Sigmoid colon (tissue), 6 donors: ENCODE measurements at regions not wholly inside any gene's neighbourhood (a gene's known extent, or its start where the extent isn't known, plus 50 kb on each side); places are given as distances from the start of the nearest gene placed in this dataset.

Source experiments
- DNase-seq: peaks from one replicate; pipeline ENCODE4 v3.0.0-alpha.2; 2019
- H3K27ac ChIP-seq, 4 donors: fragments of 200-600 bp; sonication (generic); one replicate each; pipeline ENCODE4 v1.5.1; 2016 to 2019; ENCODE audit warnings: mild to moderate bottlenecking in 1 of 4
- H3K27me3 ChIP-seq, 3 donors: fragments of 200-600 bp; sonication (generic); one replicate each; pipeline ENCODE4 v1.5.1; 2019; ENCODE audit warnings: mild to moderate bottlenecking in 1 of 3
- H3K36me3 ChIP-seq, 4 donors: fragments of 200-600 bp; sonication (generic); one replicate each; pipeline ENCODE4 v1.5.1; 2016 to 2019
- H3K4me1 ChIP-seq, 4 donors: fragments of 200-600 bp; sonication (generic); one replicate each; pipeline ENCODE4 v1.5.1; 2017 to 2019
- H3K4me3 ChIP-seq, 4 donors: fragments of 200-600 bp; sonication (generic); one replicate each; pipeline ENCODE4 v1.5.1; 2017 to 2019; ENCODE audit warnings: mild to moderate bottlenecking in 2 of 4, moderate library complexity in 1 of 4
- H3K9me3 ChIP-seq, 4 donors: fragments of 200-600 bp in 3 of 4; sonication (generic) in 3 of 4; one replicate each; pipeline versions ENCODE4 v1.5.1 to v1.6.1; 2013 to 2019
- CTCF ChIP-seq, 4 experiments: fragments of 450-650 bp in 3 of 4; fragments of 200-600 bp in 1 of 4; IDR thresholded peaks; one replicate each; pipeline ENCODE4 v1.5.1; 2016 to 2019; ENCODE audit warnings: antibody characterized with exemption in 4 of 4, mild to moderate bottlenecking in 3 of 4, moderate library complexity in 2 of 4
- EP300 ChIP-seq, 4 donors: sonication (generic); formaldehyde crosslinking; IDR thresholded peaks; one replicate each; pipeline ENCODE4 v1.6.1; 2017; ENCODE audit warnings: antibody characterized with exemption in 4 of 4
- POLR2A ChIP-seq, 2 donors: fragments of 450-650 bp; IDR thresholded peaks; one replicate each; pipeline ENCODE4 v1.6.1; 2016; ENCODE audit warnings: antibody characterized with exemption in 2 of 2, mild to moderate bottlenecking in 2 of 2, moderate library complexity in 2 of 2
- POLR2AphosphoS5 ChIP-seq, 4 donors: sonication (generic); formaldehyde crosslinking; IDR thresholded peaks; one replicate each; pipeline ENCODE4 v1.6.1; 2017; ENCODE audit warnings: antibody characterized with exemption in 4 of 4
- WGBS, 2 donors: extraction: QIAGEN DNeasy Blood & Tissue Kit; methylation state at CpG; one replicate each; pipeline ENCODE4 v1.1.7; 2013; 5-methylcytosine and 5-hydroxymethylcytosine counted together
- intact Hi-C: fragments of 100-400 bp; cut with DNase I; formaldehyde crosslinking; loops from one replicate; pipeline ENCODE4 v1.15.1; 2023
- donor health status: healthy with polysubstance abuse.
- donor health status: healthy.

DNA sequence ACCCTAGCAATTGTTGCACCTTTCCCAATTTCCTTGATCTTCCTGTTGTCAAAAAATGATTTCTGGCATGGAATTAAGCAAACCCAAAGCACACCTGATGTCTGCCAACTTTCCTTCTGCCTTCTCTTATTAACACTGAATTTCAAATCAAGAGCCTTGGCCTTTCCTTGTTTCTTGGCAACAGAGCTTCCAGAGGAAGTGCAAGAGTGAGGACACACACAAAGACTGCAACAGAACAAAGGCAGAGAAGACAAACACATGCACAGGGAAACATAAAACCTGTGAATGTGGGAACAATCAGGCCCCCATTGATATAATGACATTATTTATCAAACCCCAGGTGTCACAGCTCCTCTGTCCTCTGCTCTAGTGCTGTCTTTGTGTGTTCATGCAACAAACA lies 73.0 kb upstream of the IL6 start:
- H3K4me3 ChIP-seq, result no peak overlapping the region
- no peak for TF ChIP-seq CTCF (IDR thresholded peaks at IDR 0.05)
- TF ChIP-seq POLR2A (IDR thresholded peaks at IDR 0.05), result no peak
- TF ChIP-seq EP300 (IDR thresholded peaks at IDR 0.05), result no peak
- no peak for TF ChIP-seq POLR2AphosphoS5 (IDR thresholded peaks at IDR 0.05)
- no peak overlapping the region for H3K27ac ChIP-seq
- DNase-seq, result no peak
- H3K36me3 ChIP-seq, result no peaks in the 10 kb centered on the region
- no peaks in the 10 kb centered on the region for H3K9me3 ChIP-seq
- H3K27me3 ChIP-seq, result no peaks in the 10 kb centered on the region
- intact Hi-C loops, result no loop called here
- H3K4me1 ChIP-seq, result no peaks in the 10 kb centered on the region

- Histone ChIP-seq H3K27me3 (no peaks in the 10 kb centered on the region), H3K4me3 (no peak overlapping the region), H3K27ac (peak overlapping the region in 1 of 4 donors; percentile 46), H3K4me1 (no peaks in the 10 kb centered on the region), H3K9me3 (peaks cover 0 to 4% (median under 1%) of the 10 kb centered on the region in 4 donors), H3K36me3 (no peaks in the 10 kb centered on the region)
- DNase-seq, result no peak
- TF ChIP-seq CTCF (IDR thresholded peaks at IDR 0.05) (no peak), POLR2AphosphoS5 (IDR thresholded peaks at IDR 0.05) (peak in 1 of 4 donors; percentile 13)
- intact Hi-C loops, result no loop called here
- 52 to 70% methylated on average over 5 of the region's 5 CpGs for WGBS, 2 donors
Measured at GRCh38 chr7:22651534-22652243, 75.3 kb upstream of the IL6 start.

DNA sequence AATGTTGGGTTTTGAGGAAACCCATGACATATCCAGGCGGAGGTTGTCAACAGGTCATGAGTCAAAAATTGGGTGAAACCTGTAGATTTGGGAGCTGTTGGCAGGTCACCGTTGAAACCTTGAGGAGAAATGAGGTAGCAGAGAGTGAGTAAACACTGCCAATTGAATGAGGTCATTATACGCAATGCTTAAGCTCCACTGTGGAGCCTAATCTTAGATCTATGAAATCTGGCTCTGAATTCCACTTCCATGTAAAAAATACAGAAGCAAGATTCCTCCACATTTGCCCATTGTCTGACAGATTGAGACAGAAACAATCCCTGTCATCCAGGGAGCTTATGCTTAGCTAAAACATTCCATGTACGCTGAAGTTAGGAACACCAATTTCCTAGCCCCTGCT lies 76.0 kb upstream of the IL6 start:
- peak overlapping the region in 1 of 4 donors; percentile 46 for H3K27ac ChIP-seq

GRCh38 chr7:22649686-22650085 lies 77.3 kb upstream of the IL6 start:
- peaks cover 5 to 13% (median 10%) of the 10 kb centered on the region in 4 donors for H3K9me3 ChIP-seq
- H3K4me3 ChIP-seq, result no peak overlapping the region
- WGBS, 2 donors, result 73 to 86% methylated on average over 3 of the region's 3 CpGs
- TF ChIP-seq EP300 (IDR thresholded peaks at IDR 0.05), result no peak
- no peak for TF ChIP-seq CTCF (IDR thresholded peaks at IDR 0.05)
- no peak for TF ChIP-seq POLR2A (IDR thresholded peaks at IDR 0.05)
- DNase-seq, result no peak
- no peak overlapping the region for H3K27ac ChIP-seq
- intact Hi-C loops, result no loop called here
- no peaks in the 10 kb centered on the region for H3K27me3 ChIP-seq
- H3K36me3 ChIP-seq, result no peaks in the 10 kb centered on the region
- no peaks in the 10 kb centered on the region for H3K4me1 ChIP-seq

More for the DNA sequence above, 76.0 kb upstream of the IL6 start:
- Histone ChIP-seq H3K9me3 (peaks cover 5 to 10% (median 6%) of the 10 kb centered on the region in 4 donors), H3K27me3 (no peaks in the 10 kb centered on the region), H3K36me3 (no peaks in the 10 kb centered on the region), H3K4me3 (no peak overlapping the region), H3K4me1 (no peaks in the 10 kb centered on the region)
- WGBS, 2 donors, result 83 to 89% methylated on average over 4 of the region's 4 CpGs
- no peak for DNase-seq
- intact Hi-C loops, result no loop called here
- TF ChIP-seq EP300 (IDR thresholded peaks at IDR 0.05) (no peak), CTCF (IDR thresholded peaks at IDR 0.05) (no peak), POLR2AphosphoS5 (IDR thresholded peaks at IDR 0.05) (no peak), POLR2A (IDR thresholded peaks at IDR 0.05) (no peak)
